MM.1S (cell line): ENCODE measurements at regions not wholly inside any gene's neighbourhood (a gene's known extent, or its start where the extent isn't known, plus 50 kb on each side); places are given as distances from the start of the nearest gene placed in this dataset.

Experiments used
- EZH2 ChIP-seq: fragments of 300-600 bp; sonication (generic); optimal IDR thresholded peaks from 2 replicates; pipeline ENCODE3; 2017; ENCODE audit warnings: low read depth, mild to moderate bottlenecking, antibody characterized with exemption, low read length, mixed read lengths
- EZH2phosphoT487 ChIP-seq: fragments of 300-600 bp; sonication (generic); IDR thresholded peaks from 2 replicates; pipeline ENCODE4 v1.6.1; 2018; ENCODE audit warnings: antibody characterized with exemption, low read length
- TF ChIP-seq, protein P1 (sequence below): fragments of 300-600 bp; sonication (generic); IDR thresholded peaks from 2 replicates; pipeline ENCODE4 v1.5.1; 2016; ENCODE audit warnings: antibody characterized with exemption, low read length, mixed read lengths

DNA sequence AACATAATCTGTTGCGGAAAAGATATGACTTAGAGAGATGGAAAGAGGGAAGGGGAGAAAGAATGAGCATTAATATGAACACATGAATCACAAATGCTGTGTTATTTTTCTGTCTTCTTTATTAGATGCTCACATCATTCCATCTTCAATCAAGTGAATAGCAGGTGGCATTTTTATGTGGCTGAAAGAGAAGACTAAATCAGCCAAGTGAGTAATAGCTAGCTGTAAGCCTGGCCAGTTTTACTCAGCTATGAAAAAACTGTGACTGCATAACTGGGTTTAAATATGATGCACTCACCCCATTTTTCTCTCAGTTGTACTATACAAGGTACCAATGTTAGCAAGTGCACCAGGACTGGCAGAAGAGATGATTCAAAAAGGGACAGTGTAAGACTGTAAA, 571.1 kb downstream of the JRKL start:
- TF ChIP-seq, protein P1, sequence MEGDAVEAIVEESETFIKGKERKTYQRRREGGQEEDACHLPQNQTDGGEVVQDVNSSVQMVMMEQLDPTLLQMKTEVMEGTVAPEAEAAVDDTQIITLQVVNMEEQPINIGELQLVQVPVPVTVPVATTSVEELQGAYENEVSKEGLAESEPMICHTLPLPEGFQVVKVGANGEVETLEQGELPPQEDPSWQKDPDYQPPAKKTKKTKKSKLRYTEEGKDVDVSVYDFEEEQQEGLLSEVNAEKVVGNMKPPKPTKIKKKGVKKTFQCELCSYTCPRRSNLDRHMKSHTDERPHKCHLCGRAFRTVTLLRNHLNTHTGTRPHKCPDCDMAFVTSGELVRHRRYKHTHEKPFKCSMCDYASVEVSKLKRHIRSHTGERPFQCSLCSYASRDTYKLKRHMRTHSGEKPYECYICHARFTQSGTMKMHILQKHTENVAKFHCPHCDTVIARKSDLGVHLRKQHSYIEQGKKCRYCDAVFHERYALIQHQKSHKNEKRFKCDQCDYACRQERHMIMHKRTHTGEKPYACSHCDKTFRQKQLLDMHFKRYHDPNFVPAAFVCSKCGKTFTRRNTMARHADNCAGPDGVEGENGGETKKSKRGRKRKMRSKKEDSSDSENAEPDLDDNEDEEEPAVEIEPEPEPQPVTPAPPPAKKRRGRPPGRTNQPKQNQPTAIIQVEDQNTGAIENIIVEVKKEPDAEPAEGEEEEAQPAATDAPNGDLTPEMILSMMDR: no peak
- TF ChIP-seq EZH2 (no peak), EZH2phosphoT487 (no peak)
